ENCODE measurements at regions not wholly inside any gene's neighbourhood (a gene's known extent, or its start where the extent isn't known, plus 50 kb on each side); places are given as distances from the start of the nearest gene placed in this dataset.

GRCh38 chr4:181148470-181148869 lies 1094.7 kb upstream of the TENM3 start:
- Histone ChIP-seq H3K9me3 (ENCODE audit: control insufficient read depth in 4 of 4, insufficient read depth in 3 of 4, low read length in 3 of 4) (no peaks in the 10 kb centered on the region), H3K27me3 (ENCODE audit: control insufficient read depth in 3 of 3, insufficient read depth in 3 of 3, low read length in 2 of 3) (no peaks in the 10 kb centered on the region), H3K27ac (ENCODE audit: low read depth in 1 of 2, low read length in 1 of 2) (no peak overlapping the region), H3K36me3 (ENCODE audit: control insufficient read depth in 4 of 4, insufficient read depth in 4 of 4, low read length in 4 of 4) (no peaks in the 10 kb centered on the region), H3K9ac (ENCODE audit: insufficient read depth in 1 of 2, low read length in 2 of 2) (no peak overlapping the region), H3K4me3 (no peak overlapping the region), H3K4me1 (ENCODE audit: control insufficient read depth in 5 of 5, insufficient read depth in 5 of 5, low read length in 5 of 5) (peaks cover 0 to 7% (median 0%) of the 10 kb centered on the region in 5 donors)
- WGBS, 2 donors: 78 to 82% methylated on average over 5 of the region's 5 CpGs
- ATAC-seq (ENCODE audit: insufficient read depth, low FRiP score) (no peak), DNase-seq (no peak)
- TF ChIP-seq, protein P1, sequence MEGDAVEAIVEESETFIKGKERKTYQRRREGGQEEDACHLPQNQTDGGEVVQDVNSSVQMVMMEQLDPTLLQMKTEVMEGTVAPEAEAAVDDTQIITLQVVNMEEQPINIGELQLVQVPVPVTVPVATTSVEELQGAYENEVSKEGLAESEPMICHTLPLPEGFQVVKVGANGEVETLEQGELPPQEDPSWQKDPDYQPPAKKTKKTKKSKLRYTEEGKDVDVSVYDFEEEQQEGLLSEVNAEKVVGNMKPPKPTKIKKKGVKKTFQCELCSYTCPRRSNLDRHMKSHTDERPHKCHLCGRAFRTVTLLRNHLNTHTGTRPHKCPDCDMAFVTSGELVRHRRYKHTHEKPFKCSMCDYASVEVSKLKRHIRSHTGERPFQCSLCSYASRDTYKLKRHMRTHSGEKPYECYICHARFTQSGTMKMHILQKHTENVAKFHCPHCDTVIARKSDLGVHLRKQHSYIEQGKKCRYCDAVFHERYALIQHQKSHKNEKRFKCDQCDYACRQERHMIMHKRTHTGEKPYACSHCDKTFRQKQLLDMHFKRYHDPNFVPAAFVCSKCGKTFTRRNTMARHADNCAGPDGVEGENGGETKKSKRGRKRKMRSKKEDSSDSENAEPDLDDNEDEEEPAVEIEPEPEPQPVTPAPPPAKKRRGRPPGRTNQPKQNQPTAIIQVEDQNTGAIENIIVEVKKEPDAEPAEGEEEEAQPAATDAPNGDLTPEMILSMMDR (IDR thresholded peaks at IDR 0.05; ENCODE audit: control extremely low read depth, extremely low read depth): no peak

- Histone ChIP-seq H3K9me3 (ENCODE audit: control insufficient read depth in 4 of 4, insufficient read depth in 3 of 4, low read length in 3 of 4) (no peaks in the 10 kb centered on the region), H3K9ac (ENCODE audit: insufficient read depth in 1 of 2, low read length in 2 of 2) (no peak overlapping the region), H3K4me3 (no peak overlapping the region), H3K27me3 (ENCODE audit: control insufficient read depth in 3 of 3, insufficient read depth in 3 of 3, low read length in 2 of 3) (no peaks in the 10 kb centered on the region), H3K27ac (ENCODE audit: low read depth in 1 of 2, low read length in 1 of 2) (no peak overlapping the region), H3K4me1 (ENCODE audit: control insufficient read depth in 5 of 5, insufficient read depth in 5 of 5, low read length in 5 of 5) (no peaks in the 10 kb centered on the region), H3K36me3 (ENCODE audit: control insufficient read depth in 4 of 4, insufficient read depth in 4 of 4, low read length in 4 of 4) (no peaks in the 10 kb centered on the region)
- TF ChIP-seq, protein P1 (IDR thresholded peaks at IDR 0.05; ENCODE audit: control extremely low read depth, extremely low read depth): no peak
- DNase-seq (no peak), ATAC-seq (ENCODE audit: insufficient read depth, low FRiP score) (no peak)
- WGBS, 2 donors: 54 to 70% methylated on average over 4 of the region's 4 CpGs
Measured at GRCh38 chr4:181150191-181150590, 1093.0 kb upstream of the TENM3 start.

DNA sequence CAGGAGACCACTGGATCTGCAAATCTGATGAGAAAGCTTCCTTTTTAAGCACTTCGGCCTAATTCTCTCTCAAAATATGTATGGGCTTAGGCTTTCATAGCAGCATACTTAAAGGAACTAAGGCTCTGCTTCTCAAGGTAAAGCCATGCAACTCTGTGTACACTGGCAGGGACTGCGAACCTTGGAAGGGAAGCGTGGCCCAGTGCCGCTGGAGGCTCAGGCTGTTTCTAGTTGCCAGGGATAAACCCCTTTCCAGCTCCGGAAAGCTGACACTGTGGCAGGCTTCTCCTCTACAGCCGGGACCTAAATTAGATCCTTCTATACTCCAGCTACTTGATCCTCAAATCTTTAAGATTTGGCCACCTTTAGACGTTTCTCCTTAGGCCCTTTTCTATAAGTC lies 1091.3 kb upstream of the TENM3 start:
- DNase-seq (no peak), ATAC-seq (ENCODE audit: insufficient read depth, low FRiP score) (no peak)
- Histone ChIP-seq H3K36me3 (ENCODE audit: control insufficient read depth in 4 of 4, insufficient read depth in 4 of 4, low read length in 4 of 4) (no peaks in the 10 kb centered on the region), H3K9me3 (ENCODE audit: control insufficient read depth in 4 of 4, insufficient read depth in 3 of 4, low read length in 3 of 4) (no peaks in the 10 kb centered on the region), H3K27ac (ENCODE audit: low read depth in 1 of 2, low read length in 1 of 2) (no peak overlapping the region), H3K4me3 (no peak overlapping the region), H3K4me1 (ENCODE audit: control insufficient read depth in 5 of 5, insufficient read depth in 5 of 5, low read length in 5 of 5) (no peaks in the 10 kb centered on the region), H3K9ac (ENCODE audit: insufficient read depth in 1 of 2, low read length in 2 of 2) (no peak overlapping the region), H3K27me3 (ENCODE audit: control insufficient read depth in 3 of 3, insufficient read depth in 3 of 3, low read length in 2 of 3) (no peaks in the 10 kb centered on the region)
- TF ChIP-seq, protein P1 (IDR thresholded peaks at IDR 0.05; ENCODE audit: control extremely low read depth, extremely low read depth): no peak
- WGBS, 2 donors: 85 to 87% methylated on average over 7 of the region's 7 CpGs

DNA sequence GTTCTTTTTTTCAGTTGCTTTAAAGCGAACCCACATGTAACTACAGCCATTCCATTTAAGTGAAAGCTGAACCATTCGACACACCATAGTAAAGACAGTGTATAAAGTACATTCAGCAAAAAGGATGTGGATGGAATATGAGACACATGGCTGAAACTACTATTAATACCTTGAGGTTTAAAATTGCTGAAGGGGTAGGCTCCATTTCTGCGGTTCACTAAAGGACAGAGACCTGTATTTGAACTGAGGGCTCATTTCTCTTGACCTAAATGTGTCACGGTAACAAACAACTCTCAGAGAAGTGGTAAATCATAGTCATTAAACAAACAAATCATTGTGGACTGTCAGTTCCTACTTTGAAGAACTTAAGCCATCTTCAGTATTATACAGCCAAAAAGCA lies 1085.6 kb upstream of the TENM3 start:
- Histone ChIP-seq H3K4me1 (ENCODE audit: control insufficient read depth in 5 of 5, insufficient read depth in 5 of 5, low read length in 5 of 5) (peaks cover 0 to 16% (median 0%) of the 10 kb centered on the region in 5 donors), H3K36me3 (ENCODE audit: control insufficient read depth in 4 of 4, insufficient read depth in 4 of 4, low read length in 4 of 4) (no peaks in the 10 kb centered on the region), H3K9ac (ENCODE audit: insufficient read depth in 1 of 2, low read length in 2 of 2) (no peak overlapping the region), H3K27ac (ENCODE audit: low read depth in 1 of 2, low read length in 1 of 2) (no peak overlapping the region), H3K27me3 (ENCODE audit: control insufficient read depth in 3 of 3, insufficient read depth in 3 of 3, low read length in 2 of 3) (no peaks in the 10 kb centered on the region), H3K9me3 (ENCODE audit: control insufficient read depth in 4 of 4, insufficient read depth in 3 of 4, low read length in 3 of 4) (no peaks in the 10 kb centered on the region), H3K4me3 (no peak overlapping the region)
- DNase-seq (no peak), ATAC-seq (ENCODE audit: insufficient read depth, low FRiP score) (no peak)
- TF ChIP-seq, protein P1 (IDR thresholded peaks at IDR 0.05; ENCODE audit: control extremely low read depth, extremely low read depth): no peak
- WGBS, 2 donors: 63 to 64% methylated on average over 4 of the region's 4 CpGs
